HCT116 (cell line): ENCODE measurements at regions not wholly inside any gene's neighbourhood (a gene's known extent, or its start where the extent isn't known, plus 50 kb on each side); places are given as distances from the start of the nearest gene placed in this dataset.

Experiments
- ATAC-seq: fragments of 200-7000 bp; cut with Tn5 transposase; 2 replicates; pipeline ENCODE4 v1.9.1; 2020; ENCODE audit warnings: mild to moderate bottlenecking, moderate library complexity
- BruUV-seq: library from RNA; stranded (reverse); fragments of 400-500 nt; replicated peaks from 2 replicates; lab custom pipeline; 2021; lab: Mats Ljungman, UMichigan
- CTCF ChIA-PET: fragments of 300-600 bp; sonication (Branson Sonifier 250); formaldehyde crosslinking; loops from one replicate; lab custom pipeline; 2021; ENCODE audit warnings: antibody characterized with exemption; lab: Charles Lee
- POLR2A ChIA-PET: fragments of 300-600, 350-600 bp; sonication (Branson Sonifier 250); formaldehyde crosslinking; loops from one replicate; lab custom pipeline; 2021; ENCODE audit warnings: antibody characterized with exemption; lab: Charles Lee
- RAD21 ChIA-PET, 2 experiments: fragments of 300-600 bp; sonication (Branson Sonifier 250); formaldehyde crosslinking; loops; one replicate each; lab custom pipeline; 2023; ENCODE audit warnings: low total read pairs in 2 of 2; ENCODE audit not compliant: uncharacterized antibody in 2 of 2, unreplicated experiment in 2 of 2, low non-redundant PET in 1 of 2; lab: Charles Lee
- DNase-seq: peaks from one replicate; pipeline ENCODE4 v3.0.0-alpha.2; 2010; ENCODE audit warnings: low read depth, low spot score
- H2AFZ ChIP-seq: fragments of 200-600 bp; shearing (Covaris generic), sonication (generic); 2 replicates; pipeline ENCODE4 v1.6.1; 2017; ENCODE audit warnings: low read depth, mixed run types, mixed read lengths, antibody characterized with exemption, low read length; ENCODE audit not compliant: poor library complexity, severe bottlenecking
- H3K27ac ChIP-seq: 2 replicates; pipeline ENCODE4 v1.5.1; 2012; ENCODE audit warnings: low read depth, low read length
- H3K27me3 ChIP-seq: fragments of 200-600 bp; sonication (generic); 2 replicates; pipeline ENCODE4 v1.6.1; 2016; ENCODE audit warnings: mixed run types, low read length, mixed read lengths; ENCODE audit not compliant: insufficient read depth
- H3K36me3 ChIP-seq, 2 experiments: fragments of 200-500 bp in 1 of 2; fragments of 200-600 bp in 1 of 2; sonication (Bioruptor generic) in 1 of 2; sonication (generic) in 1 of 2; 2 replicates each; pipeline versions ENCODE4 v1.5.1 to v1.6.1; 2014 to 2016; ENCODE audit warnings: low read length in 2 of 2, inconsistent platforms in 1 of 2, mixed read lengths in 1 of 2, mixed run types in 1 of 2; ENCODE audit not compliant: insufficient read depth in 2 of 2, control insufficient read depth in 1 of 2
- H3K4me1 ChIP-seq, 2 experiments: fragments of 200-600 bp in 1 of 2; sonication (generic) in 1 of 2; 2 replicates each; pipeline versions ENCODE4 v1.5.1 to v1.6.1; 2012 to 2017; ENCODE audit warnings: low read length in 2 of 2, inconsistent platforms in 1 of 2, mild to moderate bottlenecking in 1 of 2, mixed read lengths in 1 of 2, mixed run types in 1 of 2, moderate library complexity in 1 of 2; ENCODE audit not compliant: insufficient read depth in 2 of 2, control insufficient read depth in 1 of 2
- H3K4me2 ChIP-seq: fragments of 200-600 bp; sonication (generic); 2 replicates; pipeline ENCODE4 v1.6.1; 2017; ENCODE audit warnings: mixed run types, low read length, mixed read lengths
- H3K4me3 ChIP-seq, 2 experiments: fragments of 200-600 bp in 1 of 2; sonication (generic) in 1 of 2; replicated peaks in 1 of 2; 2 replicates each; pipeline ENCODE4 v1.5.1; 2011 to 2016; ENCODE audit warnings: low read length in 2 of 2, control low read depth in 1 of 2, low read depth in 1 of 2, mild to moderate bottlenecking in 1 of 2, mixed read lengths in 1 of 2, mixed run types in 1 of 2
- H3K79me2 ChIP-seq: fragments of 200-600 bp; sonication (generic); 2 replicates; pipeline ENCODE4 v1.6.1; 2017; ENCODE audit warnings: mild to moderate bottlenecking, mixed run types, low read length, moderate library complexity, mixed read lengths; ENCODE audit not compliant: insufficient read depth
- H3K9ac ChIP-seq: fragments of 200-600 bp; sonication (generic); 2 replicates; pipeline ENCODE4 v1.6.1; 2016; ENCODE audit warnings: low read length, mixed read lengths
- H3K9me2 ChIP-seq: fragments of 200-600 bp; sonication (generic), shearing (Covaris generic); 2 replicates; pipeline ENCODE4 v1.6.1; 2017; ENCODE audit warnings: mixed run types, mild to moderate bottlenecking, moderate library complexity; ENCODE audit not compliant: insufficient read depth
- H3K9me3 ChIP-seq, 2 experiments: fragments of 200-500 bp in 1 of 2; fragments of 200-600 bp in 1 of 2; sonication (Bioruptor generic) in 1 of 2; sonication (generic) in 1 of 2; 2 replicates each; pipeline ENCODE4 v1.6.1; 2014 to 2017; ENCODE audit warnings: low read length in 2 of 2, mixed read lengths in 2 of 2, inconsistent platforms in 1 of 2, low read depth in 1 of 2, mild to moderate bottlenecking in 1 of 2, mixed run types in 1 of 2, moderate library complexity in 1 of 2; ENCODE audit not compliant: control insufficient read depth in 1 of 2, insufficient read depth in 1 of 2
- H4K20me1 ChIP-seq: fragments of 200-600 bp; sonication (generic), shearing (Covaris generic); 2 replicates; pipeline ENCODE4 v1.6.1; 2017; ENCODE audit warnings: mixed run types, mild to moderate bottlenecking, moderate library complexity; ENCODE audit not compliant: insufficient read depth
- CBX3 ChIP-seq: IDR thresholded peaks from 2 replicates; pipeline ENCODE4 v1.6.1; 2012; ENCODE audit warnings: low read depth
- EGR1 ChIP-seq: IDR thresholded peaks from 2 replicates; pipeline ENCODE4 v1.6.1; 2012; ENCODE audit warnings: low read depth
- ELF1 ChIP-seq: IDR thresholded peaks from 2 replicates; pipeline ENCODE4 v1.6.1; 2012; ENCODE audit warnings: low read depth, borderline replicate concordance
- EZH2 ChIP-seq: fragments of 200-600 bp; sonication (generic); IDR thresholded peaks from 2 replicates; pipeline ENCODE4 v1.6.1; 2017; ENCODE audit warnings: antibody characterized with exemption, mixed run types
- EZH2phosphoT487 ChIP-seq: fragments of 200-600 bp; IDR thresholded peaks from 2 replicates; pipeline ENCODE4 v1.6.1; 2018; ENCODE audit warnings: antibody characterized with exemption, borderline replicate concordance
- FOSL1 ChIP-seq: IDR thresholded peaks from 2 replicates; pipeline ENCODE4 v1.6.1; 2012; ENCODE audit warnings: low read depth
- POLR2A ChIP-seq: IDR thresholded peaks from 2 replicates; pipeline ENCODE4 v1.7.0; 2011; ENCODE audit warnings: borderline replicate concordance; ENCODE audit not compliant: insufficient read depth, insufficient read length; ENCODE audit errors: extremely low read depth
- RAD21 ChIP-seq: IDR thresholded peaks from 2 replicates; pipeline ENCODE4 v1.6.1; 2012; ENCODE audit warnings: low read depth, mild to moderate bottlenecking
- SIN3A ChIP-seq: IDR thresholded peaks from 2 replicates; pipeline ENCODE4 v1.6.1; 2012; ENCODE audit warnings: low read depth
- SP1 ChIP-seq: IDR thresholded peaks from 2 replicates; pipeline ENCODE4 v1.6.1; 2012; ENCODE audit warnings: low read depth
- SRF ChIP-seq: IDR thresholded peaks from 2 replicates; pipeline ENCODE4 v1.6.1; 2012; ENCODE audit warnings: low read depth
- intact Hi-C: fragments of 100-400 bp; cut with micrococcal nuclease; formaldehyde crosslinking; loops from 2 replicates; pipeline ENCODE4 v1.10.0; 2022
- TF ChIP-seq, protein P1 (sequence below): IDR thresholded peaks from 2 replicates; pipeline ENCODE4 v1.6.1; 2012; ENCODE audit warnings: low read depth
- TF ChIP-seq, protein P2 (sequence below), 3 experiments: fragments of 200-600 bp in 1 of 3; sonication (generic) in 1 of 3; IDR thresholded peaks in 2 of 3; conservative IDR thresholded peaks in 1 of 3; 2 replicates each; pipeline ENCODE4 v1.5.1; 2012 to 2017; ENCODE audit warnings: low read depth in 2 of 3, low read length in 2 of 3, antibody characterized with exemption in 1 of 3, borderline replicate concordance in 1 of 3, control low read depth in 1 of 3, mild to moderate bottlenecking in 1 of 3, mixed read lengths in 1 of 3, mixed run types in 1 of 3, moderate library complexity in 1 of 3; ENCODE audit not compliant: insufficient read depth in 1 of 3

DNA sequence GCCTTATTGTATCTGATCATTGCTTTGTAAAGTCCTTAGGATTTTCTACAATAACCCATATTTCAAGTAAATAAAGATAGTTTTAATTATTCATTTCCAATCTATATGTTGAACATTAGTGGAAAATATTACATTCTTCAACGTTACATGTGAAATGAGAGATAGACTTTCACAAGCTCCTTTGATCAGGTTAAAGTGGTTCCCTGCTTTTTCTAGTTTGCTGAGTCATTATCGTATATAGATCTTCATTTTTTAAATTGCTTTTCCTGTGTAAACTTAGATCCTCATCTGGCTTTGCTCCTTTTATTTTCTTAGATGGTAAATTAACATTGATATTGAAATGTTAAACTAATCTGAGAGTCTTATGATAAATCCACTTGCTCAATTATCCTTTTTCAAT is 599.0 kb downstream of the TRAM1L1 start:
- TF ChIP-seq, protein P1, sequence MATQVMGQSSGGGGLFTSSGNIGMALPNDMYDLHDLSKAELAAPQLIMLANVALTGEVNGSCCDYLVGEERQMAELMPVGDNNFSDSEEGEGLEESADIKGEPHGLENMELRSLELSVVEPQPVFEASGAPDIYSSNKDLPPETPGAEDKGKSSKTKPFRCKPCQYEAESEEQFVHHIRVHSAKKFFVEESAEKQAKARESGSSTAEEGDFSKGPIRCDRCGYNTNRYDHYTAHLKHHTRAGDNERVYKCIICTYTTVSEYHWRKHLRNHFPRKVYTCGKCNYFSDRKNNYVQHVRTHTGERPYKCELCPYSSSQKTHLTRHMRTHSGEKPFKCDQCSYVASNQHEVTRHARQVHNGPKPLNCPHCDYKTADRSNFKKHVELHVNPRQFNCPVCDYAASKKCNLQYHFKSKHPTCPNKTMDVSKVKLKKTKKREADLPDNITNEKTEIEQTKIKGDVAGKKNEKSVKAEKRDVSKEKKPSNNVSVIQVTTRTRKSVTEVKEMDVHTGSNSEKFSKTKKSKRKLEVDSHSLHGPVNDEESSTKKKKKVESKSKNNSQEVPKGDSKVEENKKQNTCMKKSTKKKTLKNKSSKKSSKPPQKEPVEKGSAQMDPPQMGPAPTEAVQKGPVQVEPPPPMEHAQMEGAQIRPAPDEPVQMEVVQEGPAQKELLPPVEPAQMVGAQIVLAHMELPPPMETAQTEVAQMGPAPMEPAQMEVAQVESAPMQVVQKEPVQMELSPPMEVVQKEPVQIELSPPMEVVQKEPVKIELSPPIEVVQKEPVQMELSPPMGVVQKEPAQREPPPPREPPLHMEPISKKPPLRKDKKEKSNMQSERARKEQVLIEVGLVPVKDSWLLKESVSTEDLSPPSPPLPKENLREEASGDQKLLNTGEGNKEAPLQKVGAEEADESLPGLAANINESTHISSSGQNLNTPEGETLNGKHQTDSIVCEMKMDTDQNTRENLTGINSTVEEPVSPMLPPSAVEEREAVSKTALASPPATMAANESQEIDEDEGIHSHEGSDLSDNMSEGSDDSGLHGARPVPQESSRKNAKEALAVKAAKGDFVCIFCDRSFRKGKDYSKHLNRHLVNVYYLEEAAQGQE = no peak
- no peak for TF ChIP-seq EGR1
- H3K4me3 ChIP-seq = no peak overlapping the region
- H3K79me2 ChIP-seq = no peaks in the 10 kb centered on the region
- ChIA-PET CTCF (no interaction called here), RAD21 (no interaction called here), POLR2A (no interaction called here)
- ATAC-seq (no peak), DNase-seq (no peak)
- H3K9me3 ChIP-seq = no peaks in the 10 kb centered on the region
- no peak overlapping the region for H3K9ac ChIP-seq
- no peak overlapping the region for H3K4me2 ChIP-seq
- no peak overlapping the region for H2AFZ ChIP-seq
- H3K27ac ChIP-seq = no peak overlapping the region
- H3K36me3 ChIP-seq = no peaks in the 10 kb centered on the region
- intact Hi-C loops = no loop called here
- BruUV-seq = no TSS peak
- H4K20me1 ChIP-seq = no peaks in the 10 kb centered on the region
- no peaks in the 10 kb centered on the region for H3K27me3 ChIP-seq
- no peaks in the 10 kb centered on the region for H3K9me2 ChIP-seq
- H3K4me1 ChIP-seq = no peaks in the 10 kb centered on the region

DNA sequence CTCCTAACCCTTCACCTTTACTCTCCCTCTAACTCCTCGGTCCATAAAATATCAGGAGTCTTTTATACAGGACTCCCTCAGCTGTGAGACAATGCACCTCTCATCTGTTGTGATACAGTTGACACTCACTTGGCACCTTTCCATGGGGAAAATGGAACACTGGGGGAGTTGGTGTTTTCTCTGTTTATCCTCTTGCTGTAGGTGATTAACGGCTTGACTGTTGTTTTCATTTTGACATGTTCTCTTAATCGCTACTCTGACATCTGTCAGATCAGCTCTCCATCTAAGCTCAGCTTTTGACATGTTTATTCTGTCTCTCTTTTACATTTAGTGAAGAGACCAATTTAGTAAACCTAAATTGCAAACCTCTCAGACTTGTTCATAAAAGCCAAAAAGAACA is 604.8 kb downstream of the TRAM1L1 start:
- ChIA-PET RAD21 (no interaction called here), CTCF (no interaction called here), POLR2A (no interaction called here)
- Histone ChIP-seq H2AFZ (no peak overlapping the region), H3K27me3 (no peaks in the 10 kb centered on the region), H3K4me3 (no peak overlapping the region), H3K9me3 (peaks cover 0 to 4% of the 10 kb centered on the region in 2 experiments; a peak in 1 of 4 replicates), H3K79me2 (no peaks in the 10 kb centered on the region), H3K4me1 (no peaks in the 10 kb centered on the region), H4K20me1 (no peaks in the 10 kb centered on the region), H3K9ac (no peak overlapping the region), H3K36me3 (no peaks in the 10 kb centered on the region), H3K27ac (no peak overlapping the region), H3K9me2 (no peaks in the 10 kb centered on the region), H3K4me2 (no peak overlapping the region)
- DNase-seq (no peak), ATAC-seq (no peak)
- intact Hi-C loops = no loop called here
- no TSS peak for BruUV-seq
- TF ChIP-seq EZH2phosphoT487 = no peak
- no peak for TF ChIP-seq SP1
- no peak for TF ChIP-seq RAD21
- no peak for TF ChIP-seq ELF1
- TF ChIP-seq, protein P2, sequence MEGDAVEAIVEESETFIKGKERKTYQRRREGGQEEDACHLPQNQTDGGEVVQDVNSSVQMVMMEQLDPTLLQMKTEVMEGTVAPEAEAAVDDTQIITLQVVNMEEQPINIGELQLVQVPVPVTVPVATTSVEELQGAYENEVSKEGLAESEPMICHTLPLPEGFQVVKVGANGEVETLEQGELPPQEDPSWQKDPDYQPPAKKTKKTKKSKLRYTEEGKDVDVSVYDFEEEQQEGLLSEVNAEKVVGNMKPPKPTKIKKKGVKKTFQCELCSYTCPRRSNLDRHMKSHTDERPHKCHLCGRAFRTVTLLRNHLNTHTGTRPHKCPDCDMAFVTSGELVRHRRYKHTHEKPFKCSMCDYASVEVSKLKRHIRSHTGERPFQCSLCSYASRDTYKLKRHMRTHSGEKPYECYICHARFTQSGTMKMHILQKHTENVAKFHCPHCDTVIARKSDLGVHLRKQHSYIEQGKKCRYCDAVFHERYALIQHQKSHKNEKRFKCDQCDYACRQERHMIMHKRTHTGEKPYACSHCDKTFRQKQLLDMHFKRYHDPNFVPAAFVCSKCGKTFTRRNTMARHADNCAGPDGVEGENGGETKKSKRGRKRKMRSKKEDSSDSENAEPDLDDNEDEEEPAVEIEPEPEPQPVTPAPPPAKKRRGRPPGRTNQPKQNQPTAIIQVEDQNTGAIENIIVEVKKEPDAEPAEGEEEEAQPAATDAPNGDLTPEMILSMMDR (IDR thresholded peaks at IDR 0.05 in 2 of 3, conservative IDR thresholded peaks at IDR 0.05 in 1 of 3; ENCODE audit: borderline replicate concordance in 1 of 3, insufficient read depth in 1 of 3, low read depth in 2 of 3, low read length in 2 of 3) = no peak
- TF ChIP-seq FOSL1 = no peak
- no peak for TF ChIP-seq SIN3A
- TF ChIP-seq SRF = no peak
- TF ChIP-seq CBX3 = no peak
- TF ChIP-seq POLR2A = no peak
- no peak for TF ChIP-seq EZH2
- TF ChIP-seq, protein P1 = no peak
